ENCODE measurements at regions not wholly inside any gene's neighbourhood (a gene's known extent, or its start where the extent isn't known, plus 50 kb on each side); places are given as distances from the start of the nearest gene placed in this dataset.

- DNase-seq (ENCODE audit: low read depth in 4 of 4, low spot score in 2 of 4): no peak
These were observed 98.2 kb upstream of the AGTR1 start for GRCh38 chr3:148599481-148599880.

GRCh38 chr3:148600440-148600839 is 97.3 kb upstream of the AGTR1 start:
- DNase-seq (ENCODE audit: low read depth in 4 of 4, low spot score in 2 of 4): no peak

- DNase-seq (ENCODE audit: low read depth in 4 of 4, low spot score in 2 of 4): peak in 1 of 4 donors; percentile 49
These were observed 96.6 kb upstream of the AGTR1 start for GRCh38 chr3:148600902-148601765.

GRCh38 chr3:148601766-148602685 is 95.7 kb upstream of the AGTR1 start:
- DNase-seq (ENCODE audit: low read depth in 4 of 4, low spot score in 2 of 4): no peak

- no peak for DNase-seq (ENCODE audit: low read depth in 4 of 4, low spot score in 2 of 4)
These were observed 93.2 kb upstream of the AGTR1 start for GRCh38 chr3:148604270-148605085.

GRCh38 chr3:148605521-148605920 is 92.2 kb upstream of the AGTR1 start:
- DNase-seq (ENCODE audit: low read depth in 4 of 4, low spot score in 2 of 4): no peak

GRCh38 chr3:148606979-148607378 is 90.7 kb upstream of the AGTR1 start:
- DNase-seq (ENCODE audit: low read depth in 4 of 4, low spot score in 2 of 4): no peak

- no peak for DNase-seq (ENCODE audit: low read depth in 4 of 4, low spot score in 2 of 4)
These were observed 90.2 kb upstream of the AGTR1 start for GRCh38 chr3:148607491-148607890.

GRCh38 chr3:148612278-148612677 is 85.4 kb upstream of the AGTR1 start:
- DNase-seq (ENCODE audit: low read depth in 4 of 4, low spot score in 2 of 4): no peak

- DNase-seq (ENCODE audit: low read depth in 4 of 4, low spot score in 2 of 4): no peak
These were observed 82.3 kb upstream of the AGTR1 start for GRCh38 chr3:148615382-148615781.

GRCh38 chr3:148625095-148625736 is 72.5 kb upstream of the AGTR1 start:
- peak in 3 of 4 donors; percentile 26 to 56 (median 44) for DNase-seq (ENCODE audit: low read depth in 4 of 4, low spot score in 2 of 4)

GRCh38 chr3:148625991-148626390 is 71.7 kb upstream of the AGTR1 start:
- no peak for DNase-seq (ENCODE audit: low read depth in 4 of 4, low spot score in 2 of 4)

GRCh38 chr3:148629006-148629405 is 68.7 kb upstream of the AGTR1 start:
- no peak for DNase-seq (ENCODE audit: low read depth in 4 of 4, low spot score in 2 of 4)

GRCh38 chr3:148631124-148631903 is 66.4 kb upstream of the AGTR1 start:
- no peak for DNase-seq (ENCODE audit: low read depth in 4 of 4, low spot score in 2 of 4)

- no peak for DNase-seq (ENCODE audit: low read depth in 4 of 4, low spot score in 2 of 4)
These were observed 56.0 kb upstream of the AGTR1 start for GRCh38 chr3:148641722-148642121.

GRCh38 chr3:148642214-148642613 is 55.5 kb upstream of the AGTR1 start:
- no peak for DNase-seq (ENCODE audit: low read depth in 4 of 4, low spot score in 2 of 4)

GRCh38 chr3:148642616-148643015 is 55.1 kb upstream of the AGTR1 start:
- DNase-seq (ENCODE audit: low read depth in 4 of 4, low spot score in 2 of 4): no peak

- DNase-seq (ENCODE audit: low read depth in 4 of 4, low spot score in 2 of 4): no peak
These were observed 54.3 kb upstream of the AGTR1 start for GRCh38 chr3:148643389-148643840.

GRCh38 chr3:148646126-148646665 is 51.5 kb upstream of the AGTR1 start:
- DNase-seq (ENCODE audit: low read depth in 4 of 4, low spot score in 2 of 4): no peak

Data from left renal cortex interstitium (tissue), 4 donors.